ENCODE measurements at regions not wholly inside any gene's neighbourhood (a gene's known extent, or its start where the extent isn't known, plus 50 kb on each side); places are given as distances from the start of the nearest gene placed in this dataset.

DNA sequence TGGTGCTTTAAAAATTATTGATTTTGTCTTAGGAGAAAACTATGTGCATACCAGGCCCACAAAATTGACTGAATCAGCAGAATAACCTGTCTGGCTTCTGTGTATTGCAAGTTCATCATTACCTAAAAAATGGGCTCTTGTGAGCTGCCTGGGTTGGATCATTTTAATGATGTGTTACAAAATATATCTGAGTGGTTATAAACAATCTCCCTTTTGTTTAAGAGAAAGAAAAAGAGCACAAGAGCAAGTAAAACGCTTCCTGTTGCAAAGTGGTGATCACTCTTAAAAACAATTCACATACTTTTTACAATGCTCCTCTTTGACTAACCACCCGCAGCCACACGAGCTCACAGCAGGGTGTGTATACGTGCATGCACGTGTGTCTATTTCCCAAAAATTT, 335.1 kb downstream of the HDGFL1 start:
- TF ChIP-seq POLR2AphosphoS5 (IDR thresholded peaks at IDR 0.05) = no peak
- no peak for TF ChIP-seq CTCF (IDR thresholded peaks at IDR 0.05)
- TF ChIP-seq EP300 (IDR thresholded peaks at IDR 0.05) = no peak
- TF ChIP-seq POLR2A (IDR thresholded peaks at IDR 0.05; ENCODE audit: low read depth) = no peak
- H3K4me1 ChIP-seq = peaks cover 0 to 27% (median 25%) of the 10 kb centered on the region in 4 donors
- no peaks in the 10 kb centered on the region for H3K27me3 ChIP-seq
- no peak overlapping the region for H3K4me3 ChIP-seq
- no peaks in the 10 kb centered on the region for H3K36me3 ChIP-seq
- no peak for DNase-seq (ENCODE audit: extremely low spot score)
- intact Hi-C loops (cut with DNase I) = no loop called here
- no peaks in the 10 kb centered on the region for H3K9me3 ChIP-seq
- WGBS = 30% methylated on average over 5 of the region's 5 CpGs
- peak overlapping the region; percentile 6 to 40 (median 15) for H3K27ac ChIP-seq (replicated peaks in 1 of 4)

- Histone ChIP-seq H3K9me3 (no peaks in the 10 kb centered on the region), H3K4me3 (no peak overlapping the region), H3K27ac (replicated peaks in 1 of 4) (peak overlapping the region in 1 of 4 donors; percentile 26), H3K36me3 (no peaks in the 10 kb centered on the region), H3K4me1 (peaks cover 0 to 27% (median 25%) of the 10 kb centered on the region in 4 donors), H3K27me3 (no peaks in the 10 kb centered on the region)
- 71% methylated on average over 3 of the region's 3 CpGs for WGBS
- DNase-seq (ENCODE audit: extremely low spot score) = no peak
- TF ChIP-seq CTCF (IDR thresholded peaks at IDR 0.05) (peak in 2 of 3 experiments; percentile 17 to 39), POLR2A (IDR thresholded peaks at IDR 0.05; ENCODE audit: low read depth) (no peak)
- intact Hi-C loops (cut with DNase I) = no loop called here
These were observed 336.8 kb downstream of the HDGFL1 start for GRCh38 chr6:22906091-22906549.

- Histone ChIP-seq H3K4me3 (no peak overlapping the region), H3K4me1 (peaks cover 0 to 27% (median 25%) of the 10 kb centered on the region in 4 donors), H3K27ac (replicated peaks in 1 of 4) (no peak overlapping the region), H3K9me3 (no peaks in the 10 kb centered on the region), H3K36me3 (no peaks in the 10 kb centered on the region), H3K27me3 (no peaks in the 10 kb centered on the region)
- WGBS = 93% methylated on average over 1 of the region's 1 CpG
- TF ChIP-seq POLR2AphosphoS5 (IDR thresholded peaks at IDR 0.05) (no peak), CTCF (IDR thresholded peaks at IDR 0.05) (no peak), EP300 (IDR thresholded peaks at IDR 0.05) (no peak), POLR2A (IDR thresholded peaks at IDR 0.05; ENCODE audit: low read depth) (no peak)
- intact Hi-C loops (cut with DNase I) = no loop called here
- no peak for DNase-seq (ENCODE audit: extremely low spot score)
These were observed 337.7 kb downstream of the HDGFL1 start for GRCh38 chr6:22907085-22907484.

GRCh38 chr6:22910370-22910769, 341.0 kb downstream of the HDGFL1 start:
- no peak overlapping the region for H3K27ac ChIP-seq (replicated peaks in 1 of 4)
- H3K4me1 ChIP-seq = peaks cover 0 to 36% (median 25%) of the 10 kb centered on the region in 4 donors
- no peaks in the 10 kb centered on the region for H3K27me3 ChIP-seq
- intact Hi-C loops (cut with DNase I) = no loop called here
- WGBS = 89% methylated on average over 4 of the region's 4 CpGs
- H3K4me3 ChIP-seq = no peak overlapping the region
- no peak for DNase-seq (ENCODE audit: extremely low spot score)
- H3K36me3 ChIP-seq = no peaks in the 10 kb centered on the region
- H3K9me3 ChIP-seq = no peaks in the 10 kb centered on the region
- TF ChIP-seq POLR2AphosphoS5 (IDR thresholded peaks at IDR 0.05) (no peak), POLR2A (IDR thresholded peaks at IDR 0.05; ENCODE audit: low read depth) (no peak), EP300 (IDR thresholded peaks at IDR 0.05) (no peak), CTCF (IDR thresholded peaks at IDR 0.05) (no peak)

DNA sequence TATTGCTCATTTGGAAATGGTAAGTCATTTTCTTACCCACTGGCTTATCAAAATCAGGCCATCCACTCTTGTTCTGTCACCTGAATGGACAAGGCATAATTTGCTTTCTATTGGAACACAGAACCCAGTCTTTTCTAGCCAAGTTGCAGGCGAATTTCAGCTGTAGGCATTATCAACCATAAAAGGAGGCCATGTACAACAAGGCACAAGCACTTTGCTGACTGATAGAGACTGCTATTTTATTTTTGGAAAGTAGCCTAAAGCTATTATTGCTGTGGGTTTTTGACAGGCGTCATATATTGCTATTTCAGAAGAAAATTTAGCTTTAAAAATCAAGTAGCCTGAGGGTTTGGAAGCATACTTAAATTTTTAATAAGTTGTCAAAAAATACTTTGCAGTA, 344.2 kb downstream of the HDGFL1 start:
- intact Hi-C loops (cut with DNase I) = no loop called here
- 49% methylated on average over 2 of the region's 2 CpGs for WGBS
- Histone ChIP-seq H3K4me1 (peaks cover 6 to 42% (median 24%) of the 10 kb centered on the region in 4 donors), H3K4me3 (no peak overlapping the region), H3K27me3 (no peaks in the 10 kb centered on the region), H3K36me3 (no peaks in the 10 kb centered on the region), H3K27ac (replicated peaks in 1 of 4) (no peak overlapping the region), H3K9me3 (no peaks in the 10 kb centered on the region)
- TF ChIP-seq POLR2A (IDR thresholded peaks at IDR 0.05; ENCODE audit: low read depth) (no peak), CTCF (IDR thresholded peaks at IDR 0.05) (no peak), POLR2AphosphoS5 (IDR thresholded peaks at IDR 0.05) (no peak), EP300 (IDR thresholded peaks at IDR 0.05) (no peak)
- DNase-seq (ENCODE audit: extremely low spot score) = no peak

Data from esophagus muscularis mucosa (tissue), 4 donors.